Type B pancreatic cell (in vitro differentiated cells): ENCODE measurements at regions not wholly inside any gene's neighbourhood (a gene's known extent, or its start where the extent isn't known, plus 50 kb on each side); places are given as distances from the start of the nearest gene placed in this dataset.

Source experiments
- DNase-seq: peaks from one replicate; pipeline ENCODE4 v3.0.0; 2021; ENCODE audit warnings: mixed read lengths; ENCODE audit not compliant: unreplicated experiment; ENCODE audit errors: extremely low spot score
- H3K27ac Mint-ChIP-seq: 2 replicates; pipeline ENCODE4 v1.8.0; 2021; ENCODE audit warnings: mild to moderate bottlenecking, mixed read lengths
- H3K27me3 Mint-ChIP-seq: 2 replicates; pipeline ENCODE4 v1.8.0; 2021; ENCODE audit warnings: mixed read lengths
- H3K36me3 Mint-ChIP-seq: 2 replicates; pipeline ENCODE4 v1.8.0; 2021; ENCODE audit warnings: mixed read lengths
- H3K4me1 Mint-ChIP-seq: one replicate; pipeline ENCODE4 v1.8.0; 2021; ENCODE audit warnings: mixed read lengths; ENCODE audit not compliant: unreplicated experiment
- H3K4me3 Mint-ChIP-seq: 2 replicates; pipeline ENCODE4 v1.8.0; 2021; ENCODE audit warnings: mild to moderate bottlenecking, mixed read lengths
- H3K9me3 Mint-ChIP-seq: 2 replicates; pipeline ENCODE4 v1.8.0; 2021; ENCODE audit warnings: mixed read lengths
- TF ChIP-seq, protein P1 (sequence below): fragments of 200-600 bp; sonication (generic); conservative IDR thresholded peaks from 2 replicates; pipeline ENCODE4 v1.5.0; 2021; ENCODE audit warnings: antibody characterized with exemption, mild to moderate bottlenecking

GRCh38 chr11:92841719-92842118 is 127.7 kb upstream of the MTNR1B start:
- peaks cover 55% of the 10 kb centered on the region for H3K4me1 Mint-ChIP-seq
- TF ChIP-seq, protein P1, sequence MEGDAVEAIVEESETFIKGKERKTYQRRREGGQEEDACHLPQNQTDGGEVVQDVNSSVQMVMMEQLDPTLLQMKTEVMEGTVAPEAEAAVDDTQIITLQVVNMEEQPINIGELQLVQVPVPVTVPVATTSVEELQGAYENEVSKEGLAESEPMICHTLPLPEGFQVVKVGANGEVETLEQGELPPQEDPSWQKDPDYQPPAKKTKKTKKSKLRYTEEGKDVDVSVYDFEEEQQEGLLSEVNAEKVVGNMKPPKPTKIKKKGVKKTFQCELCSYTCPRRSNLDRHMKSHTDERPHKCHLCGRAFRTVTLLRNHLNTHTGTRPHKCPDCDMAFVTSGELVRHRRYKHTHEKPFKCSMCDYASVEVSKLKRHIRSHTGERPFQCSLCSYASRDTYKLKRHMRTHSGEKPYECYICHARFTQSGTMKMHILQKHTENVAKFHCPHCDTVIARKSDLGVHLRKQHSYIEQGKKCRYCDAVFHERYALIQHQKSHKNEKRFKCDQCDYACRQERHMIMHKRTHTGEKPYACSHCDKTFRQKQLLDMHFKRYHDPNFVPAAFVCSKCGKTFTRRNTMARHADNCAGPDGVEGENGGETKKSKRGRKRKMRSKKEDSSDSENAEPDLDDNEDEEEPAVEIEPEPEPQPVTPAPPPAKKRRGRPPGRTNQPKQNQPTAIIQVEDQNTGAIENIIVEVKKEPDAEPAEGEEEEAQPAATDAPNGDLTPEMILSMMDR = no peak
- DNase-seq = no peak
- H3K27ac Mint-ChIP-seq = no peak overlapping the region
- peaks cover 27% of the 10 kb centered on the region for H3K36me3 Mint-ChIP-seq
- H3K4me3 Mint-ChIP-seq = no peak overlapping the region
- no peaks in the 10 kb centered on the region for H3K9me3 Mint-ChIP-seq
- peaks cover 5% of the 10 kb centered on the region for H3K27me3 Mint-ChIP-seq

DNA sequence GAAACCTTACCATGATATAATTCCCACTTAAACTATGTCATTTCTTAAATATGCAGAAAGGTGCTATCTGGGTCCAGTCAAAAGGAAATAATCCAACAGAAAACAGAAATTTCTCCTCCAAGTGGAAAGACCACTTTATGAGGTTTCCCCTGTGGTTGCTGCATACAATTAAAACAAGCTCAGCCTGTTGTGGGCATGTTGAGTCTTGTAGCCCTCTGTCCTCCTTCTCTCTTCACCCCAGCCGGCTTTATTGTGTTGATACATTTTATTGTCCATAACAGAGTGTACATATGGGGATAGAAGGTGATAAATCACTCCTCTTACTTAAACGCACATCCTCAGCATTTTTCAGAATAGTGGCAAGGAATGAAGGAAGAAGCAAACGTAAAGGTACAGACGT is 126.0 kb upstream of the MTNR1B start:
- Mint-ChIP-seq H3K36me3 (peaks cover 36% of the 10 kb centered on the region), H3K4me3 (peak overlapping the region; percentile 35), H3K9me3 (no peaks in the 10 kb centered on the region), H3K4me1 (peaks cover 56% of the 10 kb centered on the region), H3K27ac (peak overlapping the region; percentile 15), H3K27me3 (peaks cover 5% of the 10 kb centered on the region)
- TF ChIP-seq, protein P1 = no peak
- no peak for DNase-seq

DNA sequence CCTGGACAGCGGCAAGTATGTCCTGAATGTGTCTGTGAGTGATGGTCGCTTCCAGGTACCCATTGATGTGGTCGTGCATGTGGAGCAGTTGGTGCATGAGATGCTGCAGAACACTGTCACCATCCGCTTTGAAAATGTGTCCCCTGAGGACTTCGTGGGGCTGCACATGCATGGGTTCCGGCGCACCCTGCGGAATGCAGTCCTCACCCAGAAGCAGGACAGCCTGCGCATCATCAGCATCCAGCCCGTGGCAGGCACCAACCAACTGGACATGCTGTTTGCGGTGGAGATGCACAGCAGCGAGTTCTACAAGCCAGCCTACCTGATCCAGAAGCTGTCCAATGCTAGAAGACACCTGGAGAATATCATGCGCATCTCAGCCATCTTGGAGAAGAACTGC is 125.3 kb upstream of the MTNR1B start:
- Mint-ChIP-seq H3K4me1 (peaks cover 49% of the 10 kb centered on the region), H3K36me3 (peaks cover 39% of the 10 kb centered on the region), H3K4me3 (no peak overlapping the region), H3K9me3 (no peaks in the 10 kb centered on the region), H3K27ac (no peak overlapping the region), H3K27me3 (peaks cover 5% of the 10 kb centered on the region)
- TF ChIP-seq, protein P1 = no peak
- no peak for DNase-seq

DNA sequence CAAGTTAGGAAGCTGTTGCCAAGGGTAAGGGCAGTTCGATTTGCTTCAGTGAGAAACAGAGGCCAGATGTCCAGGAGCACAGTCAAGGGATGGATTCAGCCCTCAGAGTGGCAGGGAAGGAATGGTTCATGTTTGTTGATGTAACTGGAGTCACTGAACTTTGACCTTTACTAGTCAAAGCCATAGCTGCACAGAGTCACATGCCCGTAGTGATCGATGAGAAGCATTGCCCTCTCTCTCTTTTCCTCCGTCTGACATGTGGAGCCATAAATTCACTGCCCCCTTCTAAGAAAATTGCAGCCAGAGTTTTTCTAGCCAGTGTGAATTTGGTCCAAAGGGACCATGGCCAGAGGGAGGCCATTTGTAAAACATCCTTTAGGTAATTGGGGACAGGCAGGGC is 124.1 kb upstream of the MTNR1B start:
- TF ChIP-seq, protein P1 = no peak
- H3K4me3 Mint-ChIP-seq = peak overlapping the region; percentile 68
- peaks cover 36% of the 10 kb centered on the region for H3K36me3 Mint-ChIP-seq

DNA sequence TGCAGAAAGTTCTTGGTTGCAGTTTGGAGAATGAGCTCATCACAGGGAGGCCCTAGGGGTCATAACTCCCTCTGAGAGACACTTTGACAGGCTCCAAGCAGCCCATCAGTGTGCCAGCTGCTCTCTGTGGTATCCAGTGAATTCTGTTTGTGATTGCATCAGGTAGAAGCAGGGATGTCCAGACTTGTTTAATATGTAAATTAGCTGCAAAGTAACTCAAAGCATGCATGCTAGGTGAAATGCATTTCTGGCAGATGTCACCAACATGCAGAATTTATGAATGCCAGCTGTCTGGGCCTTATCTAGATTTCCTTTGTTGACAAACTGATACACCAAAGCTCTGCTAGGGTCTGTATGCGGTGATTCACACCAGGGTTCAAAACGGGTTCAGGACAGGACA is 123.6 kb upstream of the MTNR1B start:
- H3K27me3 Mint-ChIP-seq = peaks cover 5% of the 10 kb centered on the region
- TF ChIP-seq, protein P1 = no peak
- H3K4me3 Mint-ChIP-seq = peak overlapping the region; percentile 30
- peaks cover 47% of the 10 kb centered on the region for H3K4me1 Mint-ChIP-seq
- DNase-seq = no peak
- H3K27ac Mint-ChIP-seq = peak overlapping the region; percentile 75
- no peaks in the 10 kb centered on the region for H3K9me3 Mint-ChIP-seq
- H3K36me3 Mint-ChIP-seq = peaks cover 36% of the 10 kb centered on the region

More for the DNA sequence above, 124.1 kb upstream of the MTNR1B start:
- Mint-ChIP-seq H3K4me1 (peaks cover 48% of the 10 kb centered on the region), H3K27ac (peak overlapping the region; percentile 75), H3K27me3 (peaks cover 5% of the 10 kb centered on the region), H3K9me3 (no peaks in the 10 kb centered on the region)
- DNase-seq = no peak
